ENCODE measurements at regions not wholly inside any gene's neighbourhood (a gene's known extent, or its start where the extent isn't known, plus 50 kb on each side); places are given as distances from the start of the nearest gene placed in this dataset.

GRCh38 chr4:83753260-83753659 is 217.4 kb downstream of the GPAT3 start (continued):
- TF ChIP-seq, protein P1, sequence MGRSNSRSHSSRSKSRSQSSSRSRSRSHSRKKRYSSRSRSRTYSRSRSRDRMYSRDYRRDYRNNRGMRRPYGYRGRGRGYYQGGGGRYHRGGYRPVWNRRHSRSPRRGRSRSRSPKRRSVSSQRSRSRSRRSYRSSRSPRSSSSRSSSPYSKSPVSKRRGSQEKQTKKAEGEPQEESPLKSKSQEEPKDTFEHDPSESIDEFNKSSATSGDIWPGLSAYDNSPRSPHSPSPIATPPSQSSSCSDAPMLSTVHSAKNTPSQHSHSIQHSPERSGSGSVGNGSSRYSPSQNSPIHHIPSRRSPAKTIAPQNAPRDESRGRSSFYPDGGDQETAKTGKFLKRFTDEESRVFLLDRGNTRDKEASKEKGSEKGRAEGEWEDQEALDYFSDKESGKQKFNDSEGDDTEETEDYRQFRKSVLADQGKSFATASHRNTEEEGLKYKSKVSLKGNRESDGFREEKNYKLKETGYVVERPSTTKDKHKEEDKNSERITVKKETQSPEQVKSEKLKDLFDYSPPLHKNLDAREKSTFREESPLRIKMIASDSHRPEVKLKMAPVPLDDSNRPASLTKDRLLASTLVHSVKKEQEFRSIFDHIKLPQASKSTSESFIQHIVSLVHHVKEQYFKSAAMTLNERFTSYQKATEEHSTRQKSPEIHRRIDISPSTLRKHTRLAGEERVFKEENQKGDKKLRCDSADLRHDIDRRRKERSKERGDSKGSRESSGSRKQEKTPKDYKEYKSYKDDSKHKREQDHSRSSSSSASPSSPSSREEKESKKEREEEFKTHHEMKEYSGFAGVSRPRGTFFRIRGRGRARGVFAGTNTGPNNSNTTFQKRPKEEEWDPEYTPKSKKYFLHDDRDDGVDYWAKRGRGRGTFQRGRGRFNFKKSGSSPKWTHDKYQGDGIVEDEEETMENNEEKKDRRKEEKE (IDR thresholded peaks at IDR 0.05; ENCODE audit: borderline replicate concordance in 1 of 2, control insufficient read depth in 1 of 2, low read depth in 2 of 2, low read length in 1 of 2): no peak
- no peak for TF ChIP-seq SAP30 (IDR thresholded peaks at IDR 0.05; ENCODE audit: borderline replicate concordance, insufficient read depth, low read depth, low read length, poor library complexity, severe bottlenecking)
- no peak for TF ChIP-seq FOXK1 (CRISPR knock-in tag; IDR thresholded peaks at IDR 0.05; ENCODE audit: borderline replicate concordance)
- TF ChIP-seq KLF16 (IDR thresholded peaks at IDR 0.05): no peak
- TF ChIP-seq RUNX1 (IDR thresholded peaks at IDR 0.05; ENCODE audit: low read depth): no peak
- peak; percentile 71 for TF ChIP-seq TEAD4 (IDR thresholded peaks at IDR 0.05; ENCODE audit: low read length)
- TF ChIP-seq TEAD4 (CRISPR knock-in tag; IDR thresholded peaks at IDR 0.05; ENCODE audit: borderline replicate concordance): no peak
- no peak for TF ChIP-seq POLR2A (conservative IDR thresholded peaks at IDR 0.05)
- peak; percentile 86 for TF ChIP-seq TEAD2 (tag; IDR thresholded peaks at IDR 0.05)
- TF ChIP-seq NR1H2 (CRISPR knock-in tag; IDR thresholded peaks at IDR 0.05): no peak
- no peak for TF ChIP-seq RNF219 (CRISPR knock-in tag; IDR thresholded peaks at IDR 0.05)
- peak in 1 of 2 experiments; percentile 78; a peak in 2 of 4 replicates for TF ChIP-seq TEAD1 (CRISPR knock-in tag; IDR thresholded peaks at IDR 0.05)
- no peak for TF ChIP-seq SAFB2 (IDR thresholded peaks at IDR 0.05; ENCODE audit: borderline replicate concordance, low read depth, low read length, severe bottlenecking)

All from K562 (cell line).